ENCODE measurements at regions not wholly inside any gene's neighbourhood (a gene's known extent, or its start where the extent isn't known, plus 50 kb on each side); places are given as distances from the start of the nearest gene placed in this dataset.

DNA sequence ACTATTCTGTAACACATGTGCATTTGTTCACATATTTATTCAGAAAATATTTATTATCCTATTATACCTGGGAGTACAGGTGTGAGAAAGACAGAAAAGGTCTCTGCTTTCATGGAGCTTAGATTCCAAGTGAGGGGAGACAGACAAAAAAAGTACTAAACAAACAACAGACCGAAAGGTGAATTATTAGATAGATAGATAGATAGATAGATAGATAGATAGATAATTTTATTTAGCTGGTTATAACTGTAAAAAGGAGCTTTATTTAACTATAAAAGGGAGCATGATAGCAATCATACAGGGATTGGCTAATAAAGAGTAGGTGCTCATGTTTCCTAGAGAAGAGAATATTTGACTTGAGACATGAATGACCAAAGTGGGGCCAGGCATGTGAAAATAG lies 119.4 kb downstream of the TNFSF18 start:
- no peak for TF ChIP-seq CSDC2 (CRISPR knock-in tag; IDR thresholded peaks at IDR 0.05)
- TF ChIP-seq ZFP3 (CRISPR knock-in tag; IDR thresholded peaks at IDR 0.05) = no peak
- TF ChIP-seq ZC3H10 (CRISPR knock-in tag; IDR thresholded peaks at IDR 0.05) = no peak
- TF ChIP-seq, protein P1, sequence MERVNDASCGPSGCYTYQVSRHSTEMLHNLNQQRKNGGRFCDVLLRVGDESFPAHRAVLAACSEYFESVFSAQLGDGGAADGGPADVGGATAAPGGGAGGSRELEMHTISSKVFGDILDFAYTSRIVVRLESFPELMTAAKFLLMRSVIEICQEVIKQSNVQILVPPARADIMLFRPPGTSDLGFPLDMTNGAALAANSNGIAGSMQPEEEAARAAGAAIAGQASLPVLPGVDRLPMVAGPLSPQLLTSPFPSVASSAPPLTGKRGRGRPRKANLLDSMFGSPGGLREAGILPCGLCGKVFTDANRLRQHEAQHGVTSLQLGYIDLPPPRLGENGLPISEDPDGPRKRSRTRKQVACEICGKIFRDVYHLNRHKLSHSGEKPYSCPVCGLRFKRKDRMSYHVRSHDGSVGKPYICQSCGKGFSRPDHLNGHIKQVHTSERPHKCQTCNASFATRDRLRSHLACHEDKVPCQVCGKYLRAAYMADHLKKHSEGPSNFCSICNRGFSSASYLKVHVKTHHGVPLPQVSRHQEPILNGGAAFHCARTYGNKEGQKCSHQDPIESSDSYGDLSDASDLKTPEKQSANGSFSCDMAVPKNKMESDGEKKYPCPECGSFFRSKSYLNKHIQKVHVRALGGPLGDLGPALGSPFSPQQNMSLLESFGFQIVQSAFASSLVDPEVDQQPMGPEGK (CRISPR knock-in tag; IDR thresholded peaks at IDR 0.05; ENCODE audit: borderline replicate concordance) = no peak
- no peak for TF ChIP-seq GLIS3 (CRISPR knock-in tag; IDR thresholded peaks at IDR 0.05)
- TF ChIP-seq, protein P2, sequence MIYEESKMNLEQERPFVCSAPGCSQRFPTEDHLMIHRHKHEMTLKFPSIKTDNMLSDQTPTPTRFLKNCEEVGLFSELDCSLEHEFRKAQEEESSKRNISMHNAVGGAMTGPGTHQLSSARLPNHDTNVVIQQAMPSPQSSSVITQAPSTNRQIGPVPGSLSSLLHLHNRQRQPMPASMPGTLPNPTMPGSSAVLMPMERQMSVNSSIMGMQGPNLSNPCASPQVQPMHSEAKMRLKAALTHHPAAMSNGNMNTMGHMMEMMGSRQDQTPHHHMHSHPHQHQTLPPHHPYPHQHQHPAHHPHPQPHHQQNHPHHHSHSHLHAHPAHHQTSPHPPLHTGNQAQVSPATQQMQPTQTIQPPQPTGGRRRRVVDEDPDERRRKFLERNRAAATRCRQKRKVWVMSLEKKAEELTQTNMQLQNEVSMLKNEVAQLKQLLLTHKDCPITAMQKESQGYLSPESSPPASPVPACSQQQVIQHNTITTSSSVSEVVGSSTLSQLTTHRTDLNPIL (CRISPR knock-in tag; IDR thresholded peaks at IDR 0.05; ENCODE audit: low read depth) = no peak
- TF ChIP-seq, protein P3, sequence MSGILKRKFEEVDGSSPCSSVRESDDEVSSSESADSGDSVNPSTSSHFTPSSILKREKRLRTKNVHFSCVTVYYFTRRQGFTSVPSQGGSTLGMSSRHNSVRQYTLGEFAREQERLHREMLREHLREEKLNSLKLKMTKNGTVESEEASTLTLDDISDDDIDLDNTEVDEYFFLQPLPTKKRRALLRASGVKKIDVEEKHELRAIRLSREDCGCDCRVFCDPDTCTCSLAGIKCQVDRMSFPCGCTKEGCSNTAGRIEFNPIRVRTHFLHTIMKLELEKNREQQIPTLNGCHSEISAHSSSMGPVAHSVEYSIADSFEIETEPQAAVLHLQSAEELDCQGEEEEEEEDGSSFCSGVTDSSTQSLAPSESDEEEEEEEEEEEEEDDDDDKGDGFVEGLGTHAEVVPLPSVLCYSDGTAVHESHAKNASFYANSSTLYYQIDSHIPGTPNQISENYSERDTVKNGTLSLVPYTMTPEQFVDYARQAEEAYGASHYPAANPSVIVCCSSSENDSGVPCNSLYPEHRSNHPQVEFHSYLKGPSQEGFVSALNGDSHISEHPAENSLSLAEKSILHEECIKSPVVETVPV (CRISPR knock-in tag; IDR thresholded peaks at IDR 0.05) = no peak
- TF ChIP-seq SNAI2 (CRISPR knock-in tag; IDR thresholded peaks at IDR 0.05) = no peak
- no peak for TF ChIP-seq RARB (CRISPR knock-in tag; IDR thresholded peaks at IDR 0.05)
- TF ChIP-seq ZNF8 (CRISPR knock-in tag; IDR thresholded peaks at IDR 0.05) = no peak
